ENCODE measurements at regions not wholly inside any gene's neighbourhood (a gene's known extent, or its start where the extent isn't known, plus 50 kb on each side); places are given as distances from the start of the nearest gene placed in this dataset.
A peak's percentile ranks its signal among the peaks of the same experiment; 100 is the strongest.

- no peak for DNase-seq
Measured at GRCh38 chr4:104418286-104418685, 76.4 kb downstream of the CXXC4 start.

GRCh38 chr4:104417357-104417882 lies 77.3 kb downstream of the CXXC4 start:
- DNase-seq = no peak

- no peak for DNase-seq
Measured at GRCh38 chr4:104416725-104417356, 77.9 kb downstream of the CXXC4 start.

- no peak for DNase-seq
Measured at GRCh38 chr4:104413487-104413886, 81.2 kb downstream of the CXXC4 start.

- no peak for DNase-seq
Measured at GRCh38 chr4:104412344-104412743, 82.3 kb downstream of the CXXC4 start.

GRCh38 chr4:104411502-104411901 lies 83.2 kb downstream of the CXXC4 start:
- DNase-seq = no peak

- DNase-seq = no peak
Measured at GRCh38 chr4:104408878-104409277, 85.8 kb downstream of the CXXC4 start.

- no peak for DNase-seq
Measured at GRCh38 chr4:104404361-104404760, 90.3 kb downstream of the CXXC4 start.

- peak; percentile 84 for DNase-seq
Measured at GRCh38 chr4:104395168-104395614, 99.5 kb downstream of the CXXC4 start.

GRCh38 chr4:104394406-104395167 lies 100.1 kb downstream of the CXXC4 start:
- DNase-seq = peak; percentile 70

- no peak for DNase-seq
Measured at GRCh38 chr4:104393655-104394324, 100.9 kb downstream of the CXXC4 start.

GRCh38 chr4:104385713-104386112 lies 109.0 kb downstream of the CXXC4 start:
- no peak for DNase-seq

GRCh38 chr4:104382961-104383360 lies 111.7 kb downstream of the CXXC4 start:
- DNase-seq = no peak

- no peak for DNase-seq
Measured at GRCh38 chr4:104381729-104382128, 113.0 kb downstream of the CXXC4 start.

- DNase-seq = no peak
Measured at GRCh38 chr4:104365618-104366017, 129.1 kb downstream of the CXXC4 start.

GRCh38 chr4:104353481-104353880 lies 141.2 kb downstream of the CXXC4 start:
- no peak for DNase-seq

GRCh38 chr4:104352211-104352610 lies 142.5 kb downstream of the CXXC4 start:
- no peak for DNase-seq

- no peak for DNase-seq
Measured at GRCh38 chr4:104351706-104352105, 143.0 kb downstream of the CXXC4 start.

GRCh38 chr4:104345598-104346242 lies 149.0 kb downstream of the CXXC4 start:
- no peak for DNase-seq

GRCh38 chr4:104344342-104344980 lies 150.2 kb downstream of the CXXC4 start:
- no peak for DNase-seq

- DNase-seq = no peak
Measured at GRCh38 chr4:104334410-104334809, 160.3 kb downstream of the CXXC4 start.

GRCh38 chr4:104330125-104330905 lies 164.4 kb downstream of the CXXC4 start:
- DNase-seq = no peak
